HG03439 (cell line): ENCODE measurements at regions not wholly inside any gene's neighbourhood (a gene's known extent, or its start where the extent isn't known, plus 50 kb on each side); places are given as distances from the start of the nearest gene placed in this dataset.

ENCODE experiments used
- ATAC-seq: cut with Tn5 transposase; IDR thresholded peaks from one replicate; pipeline ENCODE4 v1.9.1; 2021; ENCODE audit warnings: mild to moderate bottlenecking, moderate library complexity; ENCODE audit not compliant: unreplicated experiment

DNA sequence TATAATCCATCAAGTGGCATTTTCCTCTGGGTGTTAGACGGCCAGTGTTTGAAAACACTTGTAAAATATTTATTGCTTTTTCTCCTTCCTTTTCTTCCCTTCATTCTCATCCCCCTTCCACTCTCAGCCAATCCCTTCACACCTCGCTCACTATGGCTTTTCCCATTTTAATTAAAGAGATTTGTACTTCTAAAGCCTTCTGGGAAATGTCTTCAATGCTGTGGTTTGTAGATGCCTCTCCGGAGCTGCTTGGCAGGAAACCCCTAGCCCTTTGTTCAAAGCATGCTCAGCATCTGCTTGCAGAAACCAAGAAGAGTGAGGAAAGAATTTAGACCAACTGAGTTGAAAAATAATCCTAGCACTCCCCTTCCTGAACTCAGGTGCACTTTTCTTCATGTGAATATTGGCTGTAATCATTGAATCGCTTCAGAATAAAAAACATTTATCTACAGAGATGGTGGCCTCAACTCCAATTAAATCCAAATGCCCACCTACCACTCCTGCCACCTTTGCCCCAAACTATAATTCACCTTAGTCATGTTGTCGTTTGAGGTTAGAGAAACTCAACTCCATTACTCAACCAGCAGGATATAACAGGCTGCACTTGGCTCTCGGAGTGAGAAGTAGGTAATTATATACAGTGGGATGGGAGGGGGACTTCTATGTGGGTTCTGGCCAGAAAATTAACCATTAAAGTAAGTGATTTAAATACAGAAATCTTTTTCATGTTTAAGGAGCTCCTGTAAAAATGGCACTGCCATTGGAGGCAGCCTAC is 659.4 kb upstream of the CAMK1G start:
- ATAC-seq, result no peak

GRCh38 chr1:208924928-208925327 is 658.6 kb upstream of the CAMK1G start:
- ATAC-seq, result no peak

DNA sequence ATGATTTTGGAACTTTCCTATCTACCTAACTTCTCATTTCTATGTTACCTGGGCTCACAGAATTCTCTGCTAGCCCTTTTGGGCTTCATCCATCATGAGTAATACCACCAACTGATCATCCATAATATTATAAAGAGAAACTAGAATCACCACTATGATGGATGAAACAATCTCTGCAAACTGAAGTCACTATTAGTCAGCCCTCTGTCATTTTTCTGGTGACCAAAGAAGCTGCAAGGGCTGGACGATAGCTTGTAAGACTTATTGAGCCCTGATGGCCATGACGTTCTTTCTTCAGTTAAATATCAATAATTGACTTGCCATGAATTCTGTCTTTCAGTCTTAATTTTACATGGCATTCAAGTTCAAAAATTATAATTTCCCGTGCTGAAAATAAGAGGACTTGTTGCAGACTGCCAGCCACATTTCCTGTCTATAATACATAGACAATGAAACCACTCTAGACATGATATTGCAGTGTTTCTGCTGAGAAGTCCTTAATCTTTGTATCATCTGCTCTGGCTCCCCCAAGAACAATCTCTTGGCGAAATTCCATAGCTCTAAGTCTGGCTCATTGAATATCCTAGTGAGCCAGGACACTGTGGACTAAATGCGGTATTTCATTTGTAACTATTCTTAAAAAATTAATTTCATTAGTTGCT is 655.0 kb upstream of the CAMK1G start:
- no peak for ATAC-seq

DNA sequence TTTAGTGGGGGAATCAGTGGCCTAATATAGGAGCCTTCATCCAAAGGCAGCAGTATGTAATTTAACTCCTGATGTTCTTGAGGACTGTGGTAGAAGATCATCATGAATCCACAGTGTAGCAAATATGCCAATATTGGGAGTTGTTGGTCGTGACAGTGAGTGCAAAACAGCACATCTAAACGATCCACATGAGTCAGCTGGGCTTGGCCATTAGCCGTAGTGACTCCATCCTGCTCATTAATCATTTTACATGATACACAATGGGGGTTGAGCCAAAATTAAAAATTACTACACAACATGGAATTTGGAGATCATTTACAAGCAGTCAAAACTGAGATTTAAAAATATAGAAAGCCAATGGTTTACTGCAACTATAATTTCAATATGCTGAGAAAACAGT is 653.9 kb upstream of the CAMK1G start:
- no peak for ATAC-seq

DNA sequence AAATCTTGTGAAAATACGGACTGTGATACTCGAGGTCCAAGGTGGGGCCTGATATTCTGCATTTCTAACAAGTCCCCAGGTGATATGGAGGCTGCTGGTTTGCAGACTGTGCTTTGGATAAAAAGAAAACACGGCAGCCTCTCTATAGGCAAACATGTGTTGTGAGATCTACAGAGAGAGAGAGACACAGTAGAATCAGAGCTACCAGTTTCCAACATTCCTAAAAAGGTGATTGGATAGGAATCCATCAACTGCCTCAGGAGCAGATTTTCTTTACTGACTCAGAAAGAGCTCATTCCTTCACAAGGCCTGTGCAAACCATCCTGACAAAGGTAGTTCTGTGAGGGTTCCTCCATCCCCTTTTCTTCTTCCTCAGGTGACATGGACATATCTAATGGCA is 651.6 kb upstream of the CAMK1G start:
- ATAC-seq, result no peak

- ATAC-seq, result no peak
Observed at GRCh38 chr1:208933984-208934525, 649.5 kb upstream of the CAMK1G start.

- ATAC-seq, result no peak
Observed at GRCh38 chr1:208934933-208935332, 648.6 kb upstream of the CAMK1G start.

- ATAC-seq, result no peak
Observed at GRCh38 chr1:208935517-208936187, 647.9 kb upstream of the CAMK1G start.

DNA sequence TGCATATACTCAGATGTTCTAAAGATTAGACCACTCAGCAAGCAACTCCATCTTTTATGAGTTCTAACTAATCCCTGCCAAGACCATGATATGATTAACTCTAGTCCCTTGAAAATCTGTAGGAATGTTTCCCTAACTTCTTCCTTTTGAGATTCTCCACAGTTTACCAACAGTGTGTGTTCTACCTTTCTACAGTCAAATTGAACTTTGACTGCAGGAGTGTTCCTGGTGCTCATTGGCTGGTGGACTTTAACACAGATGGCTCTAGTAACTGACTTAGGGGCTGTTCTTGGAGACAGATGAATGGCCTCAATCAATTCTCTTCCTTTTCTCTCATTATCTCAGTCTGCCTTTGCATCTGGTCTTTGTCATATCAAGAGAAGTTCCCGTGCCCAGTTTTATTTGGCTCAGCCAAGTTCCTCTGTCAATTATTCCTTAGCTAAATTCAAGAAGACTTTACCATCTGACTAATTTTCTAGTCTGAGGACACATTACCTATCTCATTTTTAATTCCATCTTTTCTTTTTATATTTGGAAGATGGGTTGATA is 643.9 kb upstream of the CAMK1G start:
- ATAC-seq, result no peak

- ATAC-seq, result no peak
Observed at GRCh38 chr1:208942394-208943130, 641.0 kb upstream of the CAMK1G start.

- ATAC-seq, result no peak
Observed at GRCh38 chr1:208943291-208943690, 640.2 kb upstream of the CAMK1G start.

- ATAC-seq, result no peak
Observed at GRCh38 chr1:208944981-208945451, 638.5 kb upstream of the CAMK1G start.

- ATAC-seq, result no peak
Observed at GRCh38 chr1:208950206-208950605, 633.3 kb upstream of the CAMK1G start.

- ATAC-seq, result no peak
Observed at GRCh38 chr1:208951026-208951525, 632.4 kb upstream of the CAMK1G start.

DNA sequence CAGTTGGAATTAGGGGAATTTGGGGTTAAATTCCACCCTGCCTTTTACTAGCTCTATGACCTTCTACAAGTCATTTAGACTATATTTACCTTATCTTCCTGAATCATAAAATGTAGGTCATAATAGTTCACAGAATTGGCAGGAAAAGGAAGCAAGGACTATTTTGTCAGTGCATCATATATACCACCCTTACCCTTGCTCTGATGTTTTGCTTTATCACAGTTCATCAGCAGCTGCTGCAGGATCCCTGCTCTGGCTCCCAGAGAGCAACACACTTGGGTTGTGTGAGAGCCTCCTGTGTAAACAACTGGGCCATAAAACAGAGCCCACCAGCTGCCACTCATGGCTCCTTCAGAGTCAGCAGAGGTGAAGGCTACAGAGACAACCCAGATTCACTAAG is 631.6 kb upstream of the CAMK1G start:
- no peak for ATAC-seq

DNA sequence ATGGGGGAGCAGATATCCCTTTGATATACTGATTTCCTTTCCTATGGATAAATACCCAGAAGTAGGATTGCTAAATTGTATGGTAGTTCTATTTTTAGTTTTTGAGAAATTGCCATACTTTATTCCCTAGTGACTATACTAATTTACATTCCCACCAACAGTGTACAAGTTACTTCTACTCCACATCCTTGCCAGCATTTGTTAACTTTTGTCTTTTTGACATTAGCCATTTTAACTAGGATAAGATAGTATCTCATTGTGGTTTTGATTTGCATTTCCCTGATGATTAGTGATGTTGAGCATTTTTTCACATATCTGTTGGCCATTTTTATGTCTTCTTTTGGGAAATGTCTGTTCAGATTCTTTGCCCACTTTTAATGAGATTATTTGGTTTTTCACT is 620.6 kb upstream of the CAMK1G start:
- ATAC-seq, result no peak

- ATAC-seq, result no peak
Observed at GRCh38 chr1:208965351-208965750, 618.2 kb upstream of the CAMK1G start.

- ATAC-seq, result no peak
Observed at GRCh38 chr1:208967334-208967733, 616.2 kb upstream of the CAMK1G start.

DNA sequence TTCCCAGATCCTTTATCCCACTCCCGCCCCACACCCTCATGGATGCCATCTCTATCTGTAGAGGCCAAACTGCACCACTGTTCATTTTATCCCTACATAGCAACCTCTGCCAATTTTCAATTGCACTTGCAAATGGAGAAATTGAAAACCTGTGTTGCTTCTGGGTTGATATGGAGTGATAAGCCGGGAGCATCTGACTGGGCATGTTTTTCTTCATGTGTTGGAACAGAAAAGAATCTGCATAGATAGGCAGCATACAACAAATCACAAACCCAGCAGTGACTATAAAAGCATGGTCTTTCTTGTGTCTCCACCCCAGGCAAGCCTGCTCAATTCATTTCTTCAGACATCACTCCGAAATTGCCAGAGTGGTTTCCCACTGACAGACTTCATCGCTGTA is 608.8 kb upstream of the CAMK1G start:
- no peak for ATAC-seq

DNA sequence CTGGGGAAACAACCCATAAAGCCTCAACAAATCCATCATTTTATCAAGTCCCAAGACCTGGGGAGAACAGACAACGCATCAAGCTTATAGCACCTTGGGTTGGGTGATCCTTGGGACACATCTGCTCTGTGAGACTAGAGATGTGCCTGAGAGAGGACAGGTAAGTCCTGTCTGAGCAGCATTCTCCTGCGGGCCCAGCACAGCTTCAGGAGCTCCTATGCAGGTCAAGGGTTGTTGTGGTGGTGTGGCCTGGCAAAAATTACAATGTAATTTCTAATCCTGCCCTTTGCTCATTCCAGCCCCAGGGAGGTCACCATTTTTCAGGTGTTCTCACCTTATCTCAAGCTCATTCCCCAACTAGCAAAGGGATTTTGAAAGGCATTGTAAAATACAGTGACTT is 608.1 kb upstream of the CAMK1G start:
- no peak for ATAC-seq
